AG04449 (cell line): ENCODE measurements at regions not wholly inside any gene's neighbourhood (a gene's known extent, or its start where the extent isn't known, plus 50 kb on each side); places are given as distances from the start of the nearest gene placed in this dataset.
"Not testable (repeated sequence)": the region's sequence is repeated elsewhere in the genome, so short reads cannot be mapped to it uniquely, and the experiment has no call there.

Source experiments
- CTCF ChIA-PET: fragments of 350-600 bp; formaldehyde crosslinking; extraction: SDS; loops from one replicate; lab custom pipeline; 2021; ENCODE audit warnings: antibody characterized with exemption; lab: Yijun Ruan, JAX
- POLR2A ChIA-PET: fragments of 400-600, 350-600 bp; formaldehyde crosslinking; extraction: SDS; loops from one replicate; lab custom pipeline; 2020; ENCODE audit warnings: antibody characterized with exemption, inconsistent platforms; lab: Yijun Ruan, JAX
- DNase-seq: peaks from one replicate; pipeline ENCODE4 v3.0.0-alpha.2; 2010; ENCODE audit warnings: low read depth, low spot score
- H3K4me3 ChIP-seq: 2 replicates; pipeline ENCODE4 v1.5.1; 2011; ENCODE audit warnings: low read depth, mild to moderate bottlenecking, control low read depth, low read length
- TF ChIP-seq, protein P1 (sequence below): IDR thresholded peaks from one replicate; pipeline ENCODE4 v1.5.1; 2011; ENCODE audit warnings: mild to moderate bottlenecking, moderate library complexity, low read length, control low read depth, inconsistent platforms; ENCODE audit not compliant: insufficient read depth; ENCODE audit errors: missing control alignments

DNA sequence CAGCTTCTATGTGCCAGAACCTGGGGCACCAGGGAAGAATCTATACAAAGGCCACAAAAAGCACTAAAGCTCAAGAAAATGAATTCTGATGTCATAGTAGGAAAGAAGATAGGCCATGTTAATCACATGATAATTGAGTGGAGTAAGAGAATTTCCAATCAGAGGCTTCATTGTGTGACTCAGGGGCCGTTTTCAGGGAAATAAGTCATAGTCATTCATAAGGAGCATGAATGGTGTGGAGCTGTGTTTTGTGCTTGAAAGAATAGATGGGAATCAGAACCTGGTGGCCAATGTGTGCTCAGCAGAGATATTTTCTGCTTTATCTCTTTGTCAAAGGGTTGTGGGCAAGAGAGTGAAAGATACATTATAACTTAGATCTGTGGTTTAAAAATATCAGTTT lies 102.4 kb upstream of the ZDHHC15 start:
- DNase-seq, result no peak
- TF ChIP-seq, protein P1, sequence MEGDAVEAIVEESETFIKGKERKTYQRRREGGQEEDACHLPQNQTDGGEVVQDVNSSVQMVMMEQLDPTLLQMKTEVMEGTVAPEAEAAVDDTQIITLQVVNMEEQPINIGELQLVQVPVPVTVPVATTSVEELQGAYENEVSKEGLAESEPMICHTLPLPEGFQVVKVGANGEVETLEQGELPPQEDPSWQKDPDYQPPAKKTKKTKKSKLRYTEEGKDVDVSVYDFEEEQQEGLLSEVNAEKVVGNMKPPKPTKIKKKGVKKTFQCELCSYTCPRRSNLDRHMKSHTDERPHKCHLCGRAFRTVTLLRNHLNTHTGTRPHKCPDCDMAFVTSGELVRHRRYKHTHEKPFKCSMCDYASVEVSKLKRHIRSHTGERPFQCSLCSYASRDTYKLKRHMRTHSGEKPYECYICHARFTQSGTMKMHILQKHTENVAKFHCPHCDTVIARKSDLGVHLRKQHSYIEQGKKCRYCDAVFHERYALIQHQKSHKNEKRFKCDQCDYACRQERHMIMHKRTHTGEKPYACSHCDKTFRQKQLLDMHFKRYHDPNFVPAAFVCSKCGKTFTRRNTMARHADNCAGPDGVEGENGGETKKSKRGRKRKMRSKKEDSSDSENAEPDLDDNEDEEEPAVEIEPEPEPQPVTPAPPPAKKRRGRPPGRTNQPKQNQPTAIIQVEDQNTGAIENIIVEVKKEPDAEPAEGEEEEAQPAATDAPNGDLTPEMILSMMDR, result no peak
- ChIA-PET POLR2A (no interaction called here), CTCF (no interaction called here)
- H3K4me3 ChIP-seq, result no peak overlapping the region

DNA sequence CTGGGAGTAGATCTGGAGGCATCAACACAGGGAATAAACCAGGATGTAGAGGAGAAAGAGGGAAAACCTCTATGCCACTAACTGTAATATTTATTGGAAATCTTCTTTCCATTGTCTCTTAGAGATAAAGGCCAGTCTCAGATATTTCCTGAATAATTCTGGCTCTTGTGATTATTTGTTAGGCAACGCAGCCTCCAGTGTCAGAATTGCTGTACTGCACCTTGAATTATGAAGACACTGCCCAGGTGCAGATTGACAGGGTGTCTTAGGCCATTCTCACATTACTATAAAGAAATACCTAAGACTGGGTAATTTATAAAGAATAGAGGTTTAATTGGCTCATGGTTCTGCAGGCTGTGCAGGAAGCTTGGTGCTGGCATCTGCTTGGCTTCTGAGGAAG lies 100.7 kb upstream of the ZDHHC15 start:
- POLR2A ChIA-PET, result no interaction called here

DNA sequence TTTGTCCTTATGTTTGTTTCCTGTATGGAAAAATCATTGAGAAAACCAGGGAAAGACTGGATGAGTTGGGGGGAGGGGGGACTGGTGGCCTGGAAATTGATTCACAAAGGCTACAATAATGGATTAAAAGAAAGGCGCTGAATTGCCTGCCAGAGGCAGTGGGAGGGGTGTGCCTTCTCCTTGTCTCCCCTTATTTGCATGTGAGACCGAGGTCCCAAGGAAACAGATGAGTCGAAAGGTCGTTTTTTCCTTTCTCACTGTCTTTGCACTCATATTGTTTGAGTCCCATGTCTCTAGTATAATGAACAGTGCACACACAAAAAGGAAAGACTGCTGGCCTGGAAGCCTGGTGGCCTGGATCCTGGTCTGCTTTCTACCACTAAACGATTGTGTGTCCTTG lies 86.6 kb upstream of the ZDHHC15 start:
- DNase-seq, result no peak
- CTCF ChIA-PET, result no interaction called here
- TF ChIP-seq, protein P1, result no peak
- H3K4me3 ChIP-seq, result no peak overlapping the region
- POLR2A ChIA-PET, result no interaction called here

More for the DNA sequence above, 100.7 kb upstream of the ZDHHC15 start:
- H3K4me3 ChIP-seq, result no peak overlapping the region
- TF ChIP-seq, protein P1, result no peak
- DNase-seq, result no peak
- CTCF ChIA-PET, result no interaction called here

DNA sequence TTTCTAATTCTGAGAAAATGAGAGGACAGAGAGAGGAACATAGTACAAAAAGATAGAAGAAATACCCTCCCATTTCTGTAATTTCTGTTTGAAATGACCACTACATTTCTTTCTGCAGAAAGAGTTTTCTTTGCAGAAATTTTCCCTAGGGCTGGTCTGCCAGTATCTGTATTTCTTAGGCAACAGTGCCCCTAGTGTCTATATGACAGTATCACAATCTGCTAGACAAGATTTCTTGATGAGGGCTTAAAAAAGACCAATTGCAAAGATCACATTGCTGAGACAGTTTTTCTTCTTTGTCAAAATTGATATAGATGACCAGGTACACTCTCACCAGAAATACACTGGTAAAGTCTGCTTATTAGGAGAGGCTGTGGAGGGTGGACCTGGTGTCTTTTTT lies 81.0 kb upstream of the ZDHHC15 start:
- no peak overlapping the region for H3K4me3 ChIP-seq
- CTCF ChIA-PET, result no interaction called here
- no peak for DNase-seq
- TF ChIP-seq, protein P1, result peak; percentile 27
- POLR2A ChIA-PET, result no interaction called here

DNA sequence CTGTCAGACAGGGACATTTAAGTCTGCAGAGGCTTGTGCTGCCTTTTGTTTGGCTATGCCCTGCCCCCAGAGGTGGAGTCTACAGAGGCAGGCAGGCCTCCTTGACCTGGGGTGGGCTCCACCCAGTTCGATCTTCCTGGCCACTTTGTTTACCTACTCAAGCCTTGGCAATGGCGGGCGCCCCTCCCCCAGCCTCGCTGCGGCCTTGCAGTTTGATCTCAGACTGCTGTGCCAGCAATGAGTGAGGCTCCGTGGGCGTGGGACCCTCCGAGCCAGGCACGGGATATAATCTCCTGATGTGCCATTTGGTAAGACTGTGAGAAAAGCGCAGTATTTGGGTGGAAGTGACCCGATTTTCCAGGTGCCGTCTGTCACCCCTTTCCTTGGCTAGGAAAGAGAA lies 79.2 kb upstream of the ZDHHC15 start:
- POLR2A ChIA-PET, DNase-seq, H3K4me3 ChIP-seq, CTCF ChIA-PET: not testable (repeated sequence)

DNA sequence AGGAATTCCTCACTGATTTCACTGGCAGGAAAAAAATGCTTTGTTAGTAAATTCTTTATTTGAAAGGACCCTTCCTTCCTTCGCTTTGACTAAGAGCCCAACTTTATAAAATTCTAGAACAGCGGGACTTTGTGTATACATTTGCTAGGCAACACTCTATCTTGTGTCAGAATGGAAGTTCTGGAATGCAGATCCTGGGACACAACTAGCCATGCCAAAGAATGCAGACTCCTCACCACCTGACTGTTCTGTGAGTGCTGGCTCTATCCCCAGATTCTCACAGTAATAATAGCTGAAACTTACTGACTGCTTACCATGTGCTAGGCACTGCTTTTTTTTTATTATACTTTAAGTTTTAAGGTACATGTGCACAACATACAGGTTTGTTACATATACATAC lies 73.3 kb upstream of the ZDHHC15 start:
- TF ChIP-seq, protein P1, result no peak
- ChIA-PET CTCF (no interaction called here), POLR2A (no interaction called here)
- no peak overlapping the region for H3K4me3 ChIP-seq
- DNase-seq, result no peak

DNA sequence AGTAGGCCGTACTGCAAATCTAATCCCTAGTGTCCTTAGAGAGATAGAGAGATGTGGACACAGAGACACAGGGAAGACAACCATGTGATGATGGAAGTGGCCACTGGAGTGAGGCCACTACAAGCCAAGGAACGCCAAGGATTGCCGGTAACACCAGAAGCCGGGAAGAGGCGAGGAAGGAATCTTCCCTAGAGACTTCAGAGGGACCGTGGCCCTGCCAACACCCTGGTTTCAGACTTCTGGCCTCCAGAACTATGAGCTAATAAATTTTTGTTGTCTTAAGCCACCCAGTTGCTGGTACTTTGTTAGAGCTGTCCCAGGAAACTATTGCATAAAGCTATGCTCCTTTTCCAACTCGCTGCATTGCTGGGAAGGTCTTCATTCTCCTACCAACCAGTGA lies 70.3 kb upstream of the ZDHHC15 start:
- H3K4me3 ChIP-seq, CTCF ChIA-PET, DNase-seq, POLR2A ChIA-PET: not testable (repeated sequence)
